Peyer's patch (tissue), 4 donors: ENCODE measurements at regions not wholly inside any gene's neighbourhood (a gene's known extent, or its start where the extent isn't known, plus 50 kb on each side); places are given as distances from the start of the nearest gene placed in this dataset.

ENCODE experiments used
- CTCF ChIP-seq, 6 experiments: fragments of 450-650 bp in 4 of 6; fragments of 200-600 bp in 2 of 6; sonication (generic) in 1 of 6; IDR thresholded peaks; one replicate each; pipeline ENCODE4 v1.5.1; 2017 to 2019; ENCODE audit warnings: antibody characterized with exemption in 6 of 6, mild to moderate bottlenecking in 3 of 6, moderate library complexity in 1 of 6
- POLR2A ChIP-seq, 2 donors: fragments of 450-650 bp; IDR thresholded peaks; one replicate each; pipeline ENCODE4 v1.5.1; 2017; ENCODE audit warnings: antibody characterized with exemption in 2 of 2, mild to moderate bottlenecking in 2 of 2, moderate library complexity in 2 of 2

GRCh38 chr7:149664666-149665065, 108.7 kb downstream of the ZNF467 start:
- TF ChIP-seq POLR2A (IDR thresholded peaks at IDR 0.05): no peak
- TF ChIP-seq CTCF (IDR thresholded peaks at IDR 0.05): no peak
